ENCODE measurements at regions not wholly inside any gene's neighbourhood (a gene's known extent, or its start where the extent isn't known, plus 50 kb on each side); places are given as distances from the start of the nearest gene placed in this dataset.

GRCh38 chr22:44639891-44640617 lies 62.0 kb upstream of the PRR5 start:
- TF ChIP-seq, protein P1, sequence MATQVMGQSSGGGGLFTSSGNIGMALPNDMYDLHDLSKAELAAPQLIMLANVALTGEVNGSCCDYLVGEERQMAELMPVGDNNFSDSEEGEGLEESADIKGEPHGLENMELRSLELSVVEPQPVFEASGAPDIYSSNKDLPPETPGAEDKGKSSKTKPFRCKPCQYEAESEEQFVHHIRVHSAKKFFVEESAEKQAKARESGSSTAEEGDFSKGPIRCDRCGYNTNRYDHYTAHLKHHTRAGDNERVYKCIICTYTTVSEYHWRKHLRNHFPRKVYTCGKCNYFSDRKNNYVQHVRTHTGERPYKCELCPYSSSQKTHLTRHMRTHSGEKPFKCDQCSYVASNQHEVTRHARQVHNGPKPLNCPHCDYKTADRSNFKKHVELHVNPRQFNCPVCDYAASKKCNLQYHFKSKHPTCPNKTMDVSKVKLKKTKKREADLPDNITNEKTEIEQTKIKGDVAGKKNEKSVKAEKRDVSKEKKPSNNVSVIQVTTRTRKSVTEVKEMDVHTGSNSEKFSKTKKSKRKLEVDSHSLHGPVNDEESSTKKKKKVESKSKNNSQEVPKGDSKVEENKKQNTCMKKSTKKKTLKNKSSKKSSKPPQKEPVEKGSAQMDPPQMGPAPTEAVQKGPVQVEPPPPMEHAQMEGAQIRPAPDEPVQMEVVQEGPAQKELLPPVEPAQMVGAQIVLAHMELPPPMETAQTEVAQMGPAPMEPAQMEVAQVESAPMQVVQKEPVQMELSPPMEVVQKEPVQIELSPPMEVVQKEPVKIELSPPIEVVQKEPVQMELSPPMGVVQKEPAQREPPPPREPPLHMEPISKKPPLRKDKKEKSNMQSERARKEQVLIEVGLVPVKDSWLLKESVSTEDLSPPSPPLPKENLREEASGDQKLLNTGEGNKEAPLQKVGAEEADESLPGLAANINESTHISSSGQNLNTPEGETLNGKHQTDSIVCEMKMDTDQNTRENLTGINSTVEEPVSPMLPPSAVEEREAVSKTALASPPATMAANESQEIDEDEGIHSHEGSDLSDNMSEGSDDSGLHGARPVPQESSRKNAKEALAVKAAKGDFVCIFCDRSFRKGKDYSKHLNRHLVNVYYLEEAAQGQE (IDR thresholded peaks at IDR 0.05), result no peak
- TF ChIP-seq, protein P2, sequence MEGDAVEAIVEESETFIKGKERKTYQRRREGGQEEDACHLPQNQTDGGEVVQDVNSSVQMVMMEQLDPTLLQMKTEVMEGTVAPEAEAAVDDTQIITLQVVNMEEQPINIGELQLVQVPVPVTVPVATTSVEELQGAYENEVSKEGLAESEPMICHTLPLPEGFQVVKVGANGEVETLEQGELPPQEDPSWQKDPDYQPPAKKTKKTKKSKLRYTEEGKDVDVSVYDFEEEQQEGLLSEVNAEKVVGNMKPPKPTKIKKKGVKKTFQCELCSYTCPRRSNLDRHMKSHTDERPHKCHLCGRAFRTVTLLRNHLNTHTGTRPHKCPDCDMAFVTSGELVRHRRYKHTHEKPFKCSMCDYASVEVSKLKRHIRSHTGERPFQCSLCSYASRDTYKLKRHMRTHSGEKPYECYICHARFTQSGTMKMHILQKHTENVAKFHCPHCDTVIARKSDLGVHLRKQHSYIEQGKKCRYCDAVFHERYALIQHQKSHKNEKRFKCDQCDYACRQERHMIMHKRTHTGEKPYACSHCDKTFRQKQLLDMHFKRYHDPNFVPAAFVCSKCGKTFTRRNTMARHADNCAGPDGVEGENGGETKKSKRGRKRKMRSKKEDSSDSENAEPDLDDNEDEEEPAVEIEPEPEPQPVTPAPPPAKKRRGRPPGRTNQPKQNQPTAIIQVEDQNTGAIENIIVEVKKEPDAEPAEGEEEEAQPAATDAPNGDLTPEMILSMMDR (IDR thresholded peaks at IDR 0.05; ENCODE audit: low read depth, low read length, missing input control), result no peak

Data from liver (tissue), 2 donors.